GM19035 (cell line): ENCODE measurements at regions not wholly inside any gene's neighbourhood (a gene's known extent, or its start where the extent isn't known, plus 50 kb on each side); places are given as distances from the start of the nearest gene placed in this dataset.

Experiments
- ATAC-seq: cut with Tn5 transposase; IDR thresholded peaks from one replicate; pipeline ENCODE4 v1.9.1; 2021; ENCODE audit not compliant: unreplicated experiment

DNA sequence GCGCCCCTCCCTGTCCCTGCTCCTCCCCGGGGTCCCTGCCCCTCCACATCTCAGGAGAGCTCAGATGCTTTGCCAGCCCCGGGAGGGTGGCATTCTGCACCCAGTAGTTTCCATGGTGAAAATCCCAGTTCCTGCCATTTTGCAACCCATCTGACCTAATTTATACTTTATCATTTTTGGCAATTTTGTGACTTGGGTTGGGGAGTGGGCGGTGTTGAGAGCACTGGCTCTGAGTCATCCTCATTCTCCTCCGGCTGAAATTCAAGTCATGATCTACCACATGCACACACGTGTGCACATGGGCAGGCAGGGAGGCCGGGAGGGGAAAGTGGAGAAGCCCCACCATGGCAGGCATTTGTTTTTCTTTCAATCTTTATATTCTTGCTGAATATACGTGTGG, 208.6 kb downstream of the URI1 start:
- ATAC-seq = no peak

DNA sequence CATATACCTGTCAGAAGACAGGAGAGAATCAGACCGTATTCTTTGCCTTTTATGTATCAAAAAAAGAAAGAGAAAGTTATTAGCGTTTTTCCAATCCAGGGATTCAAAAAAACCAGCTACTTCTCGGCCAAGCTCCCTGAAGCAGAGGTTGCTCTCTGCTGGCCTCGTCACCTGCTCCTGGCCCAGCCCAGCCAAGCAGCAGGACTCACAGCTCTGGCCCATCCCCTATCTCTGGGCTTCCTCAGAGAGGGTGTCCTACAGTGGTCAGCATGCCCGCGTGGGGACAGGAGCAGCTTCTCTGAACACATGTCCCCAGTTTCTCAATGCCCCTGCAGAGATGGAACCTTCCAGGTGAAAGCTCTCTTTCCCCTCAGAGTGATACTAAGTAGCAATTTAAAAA, 209.0 kb downstream of the URI1 start:
- no peak for ATAC-seq

DNA sequence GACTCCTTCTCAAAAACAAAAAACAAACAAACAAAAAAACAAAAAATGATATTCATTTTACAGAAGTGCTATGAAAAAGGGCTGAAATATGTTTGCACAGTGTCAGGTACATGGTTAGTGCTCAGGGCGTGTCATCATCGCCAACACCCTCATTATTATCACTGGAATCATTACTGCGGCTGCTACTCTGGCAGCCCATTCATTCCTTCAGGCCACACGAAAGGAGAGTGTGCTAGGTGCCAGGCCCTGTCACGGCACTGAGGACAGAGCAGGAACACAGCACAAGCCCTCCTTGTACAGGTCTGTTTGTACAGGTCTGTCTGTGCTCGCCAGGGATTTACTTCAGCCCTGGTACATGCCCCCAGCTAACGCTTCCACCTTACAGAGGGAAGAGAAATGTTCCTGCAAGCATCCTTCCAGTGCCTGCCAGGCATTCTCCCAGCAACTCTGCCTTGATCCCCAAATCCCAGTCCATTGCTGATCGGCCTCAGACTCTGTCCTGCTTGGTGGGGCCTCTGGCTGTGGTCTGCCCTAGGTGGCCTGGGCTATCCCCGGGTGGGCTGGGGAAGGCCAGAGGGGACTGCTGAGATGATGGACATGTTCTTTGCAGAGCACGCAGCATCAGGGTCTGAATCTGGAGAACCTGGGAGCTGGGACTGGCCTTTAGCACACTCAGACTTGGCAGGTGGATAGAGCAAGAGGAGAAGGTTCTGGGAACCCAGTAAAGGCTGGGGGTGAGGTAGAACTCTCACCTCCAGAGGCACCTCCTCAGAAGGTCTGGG, 210.7 kb downstream of the URI1 start:
- no peak for ATAC-seq

DNA sequence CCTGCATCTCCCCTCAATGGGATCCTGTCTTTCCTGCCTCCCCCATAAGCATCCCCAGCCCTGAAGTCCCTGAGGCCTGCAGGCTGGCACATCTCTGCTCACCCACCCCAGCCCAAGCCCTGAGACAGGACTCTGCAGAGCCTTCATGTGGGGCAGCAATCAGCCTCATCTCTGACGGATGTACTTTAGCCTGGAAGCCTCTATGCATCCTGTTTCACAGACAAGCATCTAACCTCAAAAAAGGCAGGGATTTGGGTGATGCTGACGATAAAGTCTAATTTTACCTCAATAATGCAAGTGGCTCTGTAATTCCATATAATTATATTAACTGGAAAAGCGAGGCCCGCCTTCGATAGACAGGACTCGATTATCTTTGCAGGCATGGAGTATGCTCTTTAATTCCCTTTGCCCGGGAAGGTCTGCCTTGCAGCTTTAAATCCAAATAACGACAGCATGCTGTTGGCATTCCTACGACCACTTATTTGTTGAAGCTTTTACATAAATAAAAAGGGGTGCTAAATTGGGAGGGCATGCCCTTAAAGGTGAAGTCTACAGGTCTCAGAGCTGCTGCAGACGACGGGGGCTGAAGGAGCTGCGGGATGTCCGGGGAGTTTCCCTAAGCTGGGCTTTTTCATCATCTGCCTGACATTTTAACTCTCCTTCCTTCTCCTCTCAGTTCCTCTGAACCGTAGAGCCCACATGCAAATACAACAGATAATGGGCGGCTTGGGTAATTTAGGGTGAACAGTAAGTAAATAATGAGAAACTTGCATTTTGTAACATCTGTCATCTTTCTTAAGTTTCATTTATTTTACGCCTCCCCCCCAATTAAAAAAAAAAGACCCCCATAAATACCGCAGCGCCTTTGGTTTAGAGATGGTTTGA, 211.5 kb downstream of the URI1 start:
- ATAC-seq = peak; percentile 72

DNA sequence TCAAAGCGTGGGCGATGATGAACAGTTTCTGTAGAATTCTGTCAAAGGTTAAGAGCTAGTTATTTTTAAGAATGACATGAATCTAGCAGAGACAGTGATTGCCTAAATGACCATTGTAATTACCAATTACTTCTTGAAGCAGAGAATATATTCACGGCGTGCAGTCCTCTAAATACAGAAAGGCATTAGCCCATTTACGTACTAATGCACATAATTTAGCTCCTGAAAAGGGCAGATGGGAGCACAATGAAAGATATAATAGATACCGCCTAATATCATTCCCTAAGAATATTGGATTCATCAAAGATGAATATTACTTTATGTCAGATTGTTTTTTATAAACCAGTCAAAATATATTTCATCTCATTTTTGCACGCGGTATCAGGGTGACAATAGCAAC, 212.4 kb downstream of the URI1 start:
- no peak for ATAC-seq

DNA sequence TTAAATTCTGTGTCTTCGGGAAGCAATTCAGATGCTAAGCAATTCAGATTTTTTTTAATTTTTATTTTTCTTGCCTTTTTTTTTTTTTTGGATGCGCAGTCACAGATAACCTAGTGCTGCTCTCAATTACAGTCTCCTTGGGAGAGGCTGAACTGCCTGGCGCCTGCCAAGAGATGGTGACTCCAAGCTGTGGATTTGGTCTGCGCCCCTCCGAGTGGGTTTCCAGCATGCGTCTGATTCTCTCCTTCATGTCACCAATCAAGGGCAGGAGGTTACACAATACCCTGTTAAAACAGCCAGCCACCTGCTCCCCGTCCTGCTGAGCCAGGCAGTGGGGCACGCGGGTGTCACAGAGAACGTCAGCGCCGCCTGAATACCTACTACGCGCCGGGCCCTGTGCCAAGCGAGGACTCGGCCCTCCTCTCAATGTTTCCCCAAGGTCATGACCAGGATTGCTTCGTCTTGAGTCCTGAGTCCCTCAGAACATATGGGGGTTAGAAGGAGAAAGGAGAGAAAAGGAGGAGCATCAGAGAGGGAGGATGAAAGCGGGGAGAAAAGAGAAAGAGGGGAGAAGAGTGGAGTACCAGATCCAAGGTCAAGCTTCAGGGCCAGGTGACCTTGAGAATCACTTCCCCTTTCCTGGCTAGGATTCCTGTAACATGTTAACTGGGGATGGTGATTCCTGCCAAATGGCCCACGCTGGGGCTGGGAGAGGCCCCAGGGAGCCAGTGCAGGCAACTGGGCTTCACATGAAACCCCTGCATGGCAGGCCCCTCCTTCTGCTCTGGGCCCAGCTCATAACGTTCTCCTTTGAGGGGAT, 213.6 kb downstream of the URI1 start:
- ATAC-seq = no peak

DNA sequence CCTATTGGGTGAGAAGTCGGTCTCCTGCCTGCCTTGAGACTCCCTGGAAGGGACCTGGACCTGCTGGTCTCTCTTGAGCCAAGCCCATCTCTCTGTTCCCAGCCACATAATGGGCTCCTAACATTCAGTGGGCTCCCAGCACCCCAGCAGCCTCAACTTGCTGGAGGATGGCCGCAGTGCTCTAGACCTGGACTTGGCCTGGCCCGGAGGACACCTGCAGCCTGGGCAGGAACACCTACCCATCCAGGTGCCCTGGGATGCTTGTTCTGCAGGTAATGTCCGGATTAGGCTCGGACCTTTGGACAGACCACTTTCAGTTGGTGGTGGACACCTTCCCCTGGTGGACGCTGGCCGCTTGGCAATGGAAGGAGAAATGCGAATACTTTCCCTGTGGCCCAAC, 214.6 kb downstream of the URI1 start:
- ATAC-seq = no peak

DNA sequence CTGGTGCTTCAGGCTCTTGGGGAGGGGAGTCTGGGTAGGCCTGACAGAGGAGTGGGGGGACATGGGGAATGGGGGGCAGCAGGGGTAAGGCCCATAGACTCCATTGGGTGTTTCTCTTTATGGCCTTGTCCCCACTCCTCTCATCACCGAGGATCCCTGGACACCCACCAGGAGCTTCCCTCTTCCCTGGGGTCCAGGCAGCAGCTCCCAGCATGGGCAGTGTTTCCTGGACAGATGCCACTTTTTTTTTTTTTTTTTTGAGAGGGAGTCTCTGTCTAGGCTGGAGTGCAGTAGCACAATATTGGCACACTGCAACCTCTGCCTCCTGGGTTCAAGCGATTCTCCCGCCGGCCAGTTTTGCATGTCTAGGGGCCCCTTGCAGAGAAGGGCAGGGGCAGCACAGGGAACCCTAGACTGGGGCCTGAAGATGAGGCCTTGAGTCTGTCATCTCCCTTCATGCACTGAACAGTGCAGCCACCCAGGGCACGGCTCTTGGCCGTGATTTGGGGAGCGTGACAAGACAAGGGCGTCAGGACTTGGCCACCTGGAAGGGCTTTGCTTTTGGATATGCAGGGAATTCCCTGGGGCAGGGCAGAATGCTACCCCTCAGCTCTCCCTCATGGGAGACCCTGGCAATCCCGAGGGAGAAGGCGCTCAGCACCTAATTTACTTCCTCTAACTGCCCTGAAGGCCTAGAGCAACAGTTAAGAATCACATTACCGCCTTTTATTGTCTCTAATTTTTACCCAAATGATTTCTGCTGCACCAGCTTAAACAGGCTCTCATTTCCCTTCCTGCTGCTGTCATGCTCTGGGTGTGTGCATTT, 213.9 kb upstream of the ZNF536 start:
- ATAC-seq = no peak

DNA sequence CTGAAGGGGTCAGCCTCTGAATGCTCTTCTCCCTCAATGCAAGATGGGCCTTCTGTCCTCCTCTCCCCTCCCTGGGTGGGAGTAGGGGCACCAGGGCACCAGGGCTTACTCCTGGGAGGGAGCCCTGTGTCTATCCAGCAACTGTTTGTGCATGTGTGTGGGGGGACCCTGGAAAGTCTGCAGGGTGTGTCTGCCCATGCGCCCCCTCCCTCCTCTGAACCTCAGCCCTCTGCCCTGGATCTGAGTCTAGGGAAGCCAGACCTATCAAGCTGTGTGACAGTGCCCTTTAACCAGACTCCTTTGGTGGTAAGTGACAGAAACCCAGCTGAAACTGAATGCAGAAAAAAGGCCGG, 213.3 kb upstream of the ZNF536 start:
- ATAC-seq = no peak

DNA sequence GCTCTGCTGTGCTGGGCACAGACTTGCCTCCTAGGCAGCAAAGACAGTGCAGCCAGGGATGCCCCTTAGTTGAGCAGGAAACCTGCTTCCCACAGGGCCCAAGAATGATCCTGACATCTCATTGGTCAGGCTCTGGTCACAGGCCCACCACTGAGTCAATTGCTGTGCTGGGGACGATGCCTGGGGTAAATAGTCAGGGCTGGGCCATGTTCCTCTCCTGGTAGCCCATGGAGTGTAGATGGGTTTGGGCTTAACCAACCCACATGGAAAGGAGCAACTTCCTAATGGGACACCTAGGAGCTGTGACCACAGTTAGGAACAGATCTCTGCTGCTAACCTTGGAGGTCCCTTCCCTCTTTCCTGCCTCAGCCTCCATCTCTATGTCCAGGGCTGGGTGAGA, 212.5 kb upstream of the ZNF536 start:
- no peak for ATAC-seq

DNA sequence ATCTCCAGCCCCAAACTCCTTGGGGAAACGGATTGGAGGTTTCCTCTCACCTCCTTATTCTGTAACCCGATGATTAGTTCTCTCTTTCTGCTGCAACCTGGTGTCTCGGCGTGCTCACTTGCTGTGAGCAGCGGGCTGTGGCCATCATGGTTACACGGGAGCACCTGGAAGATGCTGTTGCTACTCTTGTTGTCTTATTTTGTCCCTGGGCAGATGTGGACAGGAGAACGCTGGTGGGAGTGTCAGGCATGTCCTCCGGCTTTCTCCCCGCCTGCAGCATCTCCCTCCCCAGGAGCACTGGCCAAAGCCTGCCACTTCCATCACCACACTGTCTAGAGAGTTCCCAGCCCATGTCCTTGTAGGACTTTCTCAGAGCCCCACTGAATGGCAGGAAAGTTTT, 211.8 kb upstream of the ZNF536 start:
- no peak for ATAC-seq

DNA sequence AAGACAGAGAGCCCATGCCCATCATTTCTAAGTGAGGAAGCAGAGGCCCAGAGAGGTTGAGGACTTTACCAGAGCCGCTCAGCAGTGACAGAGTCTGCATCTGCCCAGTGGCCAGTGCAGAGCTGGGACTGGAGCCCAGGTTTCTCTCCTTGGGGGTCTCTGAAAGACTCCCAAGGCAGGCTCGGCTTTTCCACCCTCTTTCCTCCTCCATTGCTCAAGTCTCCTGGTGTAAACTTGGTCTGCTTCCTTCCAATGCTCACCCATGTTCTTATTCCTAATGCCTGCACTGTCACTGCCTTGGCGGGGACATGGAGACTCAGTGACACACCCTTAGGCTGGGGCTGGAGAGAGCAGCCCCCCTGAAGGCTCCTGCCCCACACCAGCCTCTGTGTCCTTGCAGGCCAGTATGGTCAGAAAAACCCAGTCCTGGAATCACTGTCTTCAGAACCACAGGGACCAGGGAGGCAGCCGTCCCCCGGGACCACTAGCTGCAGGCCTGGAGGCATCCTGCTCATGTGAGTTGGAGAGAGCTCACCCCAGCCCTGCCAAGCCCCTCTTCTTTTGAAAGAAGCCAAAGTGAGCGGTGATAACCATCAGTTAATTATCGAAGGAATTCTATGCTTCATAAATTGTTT, 211.0 kb upstream of the ZNF536 start:
- no peak for ATAC-seq

DNA sequence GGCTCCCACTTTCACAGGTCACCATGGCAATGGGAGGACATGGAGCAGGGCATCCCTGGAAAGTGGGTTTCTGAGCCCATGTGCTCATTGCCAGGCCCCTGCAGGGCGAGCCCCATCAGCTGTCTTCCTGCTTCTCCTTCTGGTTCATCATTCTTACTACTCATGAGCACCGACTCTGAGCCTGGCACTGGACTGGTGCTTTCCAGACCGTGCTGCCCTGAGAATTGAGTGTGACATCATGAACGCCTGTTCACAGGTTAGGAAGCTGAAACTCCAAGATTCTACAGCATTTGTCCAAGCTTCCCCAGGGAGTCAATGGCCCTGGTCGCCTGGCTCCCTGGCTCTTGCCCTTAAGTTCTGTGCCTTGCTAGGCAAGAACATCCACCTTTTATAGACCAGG, 210.4 kb upstream of the ZNF536 start:
- no peak for ATAC-seq

DNA sequence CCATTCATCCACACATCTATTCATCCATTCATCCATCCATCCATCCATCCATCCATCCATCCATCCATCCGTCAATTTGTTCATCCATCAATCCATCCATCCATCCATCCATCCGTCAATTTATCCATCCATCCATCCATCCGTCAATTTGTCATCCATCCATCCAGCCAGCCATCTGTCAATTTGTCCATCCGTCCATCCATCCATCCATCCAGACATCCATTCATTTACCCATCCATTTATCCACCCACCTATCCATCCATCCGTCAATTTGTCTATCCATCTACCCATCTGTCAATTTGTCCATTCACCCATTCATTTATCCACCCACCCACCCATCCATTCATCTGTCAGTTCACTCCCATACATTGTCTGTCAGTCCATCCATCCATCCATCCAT, 209.5 kb upstream of the ZNF536 start:
- ATAC-seq = no peak

DNA sequence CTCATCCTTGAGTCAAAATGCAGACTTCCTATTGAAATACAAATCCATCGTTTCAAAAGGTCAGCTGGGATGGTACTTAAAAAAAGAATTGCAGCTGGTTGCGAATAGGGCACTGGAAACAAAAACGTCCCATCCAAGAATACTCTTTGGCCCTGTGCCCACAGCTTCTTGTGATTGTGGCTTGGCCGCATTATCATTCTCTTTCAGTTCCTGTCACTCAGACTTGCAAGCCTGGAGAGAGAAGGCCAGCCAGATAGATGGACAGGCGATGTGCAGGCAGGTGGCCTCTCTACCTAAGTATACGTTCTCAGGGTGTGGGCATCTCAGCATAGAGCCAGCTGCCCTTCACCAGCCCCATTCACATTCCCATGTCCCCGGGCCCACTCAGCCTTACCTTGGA, 208.5 kb upstream of the ZNF536 start:
- ATAC-seq = no peak

DNA sequence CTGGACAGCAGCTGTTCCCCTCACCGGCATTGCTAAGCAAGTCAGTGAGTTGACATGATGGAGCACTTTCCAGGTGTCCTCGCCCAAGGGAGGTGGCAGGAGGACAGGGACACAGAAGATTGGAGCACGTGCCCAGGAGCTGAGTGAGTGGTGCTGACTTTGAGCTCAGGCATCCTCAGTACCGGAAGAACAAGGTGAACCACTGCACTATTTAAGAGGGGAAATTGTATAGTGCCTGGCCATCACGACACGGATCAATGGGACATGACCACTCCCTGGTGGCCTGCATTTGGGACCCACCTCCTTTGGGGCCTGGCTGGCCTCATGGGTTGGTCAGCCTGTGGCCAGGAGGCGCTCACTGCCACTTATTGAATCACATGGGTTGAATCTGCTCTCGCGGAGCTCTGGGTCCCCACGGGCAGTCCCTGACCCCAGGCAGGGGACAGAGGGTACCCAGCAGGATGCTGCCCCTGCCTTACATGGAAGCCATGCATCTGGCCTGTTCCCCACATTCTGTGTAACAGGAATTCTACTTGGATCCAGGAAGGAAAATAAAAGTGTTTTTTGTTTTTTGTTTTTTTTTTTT, 206.9 kb upstream of the ZNF536 start:
- ATAC-seq = no peak

DNA sequence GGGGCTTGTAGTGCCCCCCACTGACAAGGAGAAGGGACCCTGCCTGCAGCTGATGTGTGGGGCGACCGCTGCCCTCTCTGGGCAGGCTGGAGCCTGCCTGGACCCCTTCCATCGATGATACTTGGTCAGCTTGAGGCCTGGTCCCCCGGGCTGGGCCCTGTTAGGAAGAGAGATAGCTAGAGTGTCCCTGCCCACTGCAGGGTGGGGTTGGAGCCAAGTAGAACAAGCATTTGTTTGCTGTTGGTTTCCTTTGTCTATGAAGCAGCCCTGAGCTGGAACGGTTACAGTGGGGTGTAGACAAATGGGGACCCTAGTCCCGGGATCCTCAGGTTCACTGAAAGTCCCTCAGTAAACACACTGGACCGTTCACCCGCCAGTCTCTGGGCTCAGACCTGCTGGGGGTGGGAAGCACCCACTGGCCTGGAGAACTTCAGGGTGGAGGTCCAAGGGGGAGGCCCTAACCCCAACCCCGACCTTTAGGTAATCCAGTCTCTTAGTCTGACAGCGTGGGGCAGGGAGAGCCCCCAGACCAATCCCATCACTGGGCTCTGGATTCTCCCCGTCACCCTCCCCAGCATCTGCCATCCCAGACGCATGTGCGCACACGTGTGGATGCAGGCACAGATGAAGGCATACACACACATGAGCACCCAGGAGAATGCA, 204.8 kb upstream of the ZNF536 start:
- no peak for ATAC-seq

DNA sequence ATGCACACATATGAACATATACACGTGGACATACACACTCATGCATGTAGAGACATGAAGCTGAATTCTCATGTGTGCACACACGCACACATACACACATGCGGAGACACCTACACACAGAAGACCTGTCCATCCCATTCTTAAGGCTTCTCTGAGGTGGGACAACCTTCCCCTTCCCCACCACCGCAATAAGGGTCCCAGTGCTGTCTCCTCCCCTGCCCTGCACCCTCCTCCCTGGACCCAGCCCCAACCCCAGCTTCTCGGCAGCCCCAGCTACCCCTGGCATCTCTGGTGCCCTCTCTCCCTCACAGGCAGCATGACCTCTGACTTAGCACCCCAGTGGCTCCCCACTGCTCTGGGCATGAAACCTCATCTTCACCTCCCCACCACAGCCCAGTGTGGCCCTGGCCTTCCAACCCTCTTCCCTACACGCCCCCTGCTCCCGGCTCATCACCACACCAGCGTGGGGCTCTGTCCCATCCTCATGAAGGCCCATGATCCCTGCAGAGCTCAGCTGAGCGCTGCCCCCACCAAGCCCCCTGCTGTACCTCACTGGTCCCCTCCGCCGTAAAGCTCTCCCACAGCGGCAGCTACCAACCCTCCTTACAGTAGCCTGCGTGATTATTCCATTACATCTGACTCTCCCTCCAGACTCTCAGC, 204.1 kb upstream of the ZNF536 start:
- no peak for ATAC-seq

DNA sequence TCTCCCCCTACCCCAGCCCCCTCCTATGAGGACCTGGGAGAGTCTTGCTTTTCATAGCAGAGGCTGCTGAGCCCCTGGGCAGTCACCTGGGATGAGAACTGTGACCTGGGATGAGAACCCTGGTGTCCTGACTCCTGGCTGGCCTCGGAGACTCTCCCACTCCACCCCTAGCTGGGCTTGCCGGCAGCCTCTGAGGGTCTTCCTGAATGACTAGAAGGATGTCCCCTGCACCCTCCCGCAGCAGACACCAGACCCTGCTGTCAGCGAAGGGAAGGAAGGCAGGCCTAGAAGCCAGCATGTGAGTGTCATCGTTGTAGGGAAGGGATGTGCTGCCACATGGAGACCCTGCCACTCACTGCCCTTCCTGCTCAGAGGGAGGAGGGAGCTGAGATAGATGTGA, 203.4 kb upstream of the ZNF536 start:
- no peak for ATAC-seq
